MM.1S (cell line): ENCODE measurements at regions not wholly inside any gene's neighbourhood (a gene's known extent, or its start where the extent isn't known, plus 50 kb on each side); places are given as distances from the start of the nearest gene placed in this dataset.
"Not testable (repeated sequence)": the region's sequence is repeated elsewhere in the genome, so short reads cannot be mapped to it uniquely, and the experiment has no call there.

ENCODE experiments used
- DNase-seq: peaks from one replicate; pipeline ENCODE4 v3.0.0-alpha.2; 2015
- H2AFZ ChIP-seq: fragments of 300-600 bp; sonication (generic); 2 replicates; pipeline ENCODE4 v1.6.0; 2016; ENCODE audit warnings: antibody characterized with exemption, low read length
- H3F3A ChIP-seq: fragments of 300-600 bp; sonication (generic); 2 replicates; pipeline ENCODE4 v1.6.1; 2016; ENCODE audit warnings: mild to moderate bottlenecking, antibody characterized with exemption, low read length, moderate library complexity, mixed read lengths; ENCODE audit not compliant: insufficient read depth
- H3K27ac ChIP-seq: fragments of 300-600 bp; sonication (generic); 2 replicates; pipeline ENCODE4 v1.5.1; 2016; ENCODE audit warnings: mild to moderate bottlenecking, low read length
- H3K27me3 ChIP-seq: fragments of 300-600 bp; sonication (generic); replicated peaks from 2 replicates; pipeline ENCODE4 v1.6.0; 2016; ENCODE audit warnings: low read length; ENCODE audit not compliant: insufficient read depth
- H3K36me3 ChIP-seq: fragments of 300-600 bp; sonication (generic); replicated peaks from 2 replicates; pipeline ENCODE4 v1.6.1; 2016; ENCODE audit warnings: mild to moderate bottlenecking, low read length, mixed read lengths; ENCODE audit not compliant: insufficient read depth
- H3K4me1 ChIP-seq: fragments of 300-600 bp; sonication (generic); 2 replicates; pipeline ENCODE4 v1.6.1; 2016; ENCODE audit warnings: low read length, mixed read lengths
- H3K4me2 ChIP-seq: fragments of 300-600 bp; sonication (generic); 2 replicates; pipeline ENCODE4 v1.6.0; 2016; ENCODE audit warnings: low read depth, low read length
- H3K4me3 ChIP-seq: fragments of 300-600 bp; sonication (generic); 2 replicates; pipeline ENCODE4 v1.5.1; 2016; ENCODE audit warnings: low read length, mixed read lengths
- H3K79me2 ChIP-seq: fragments of 300-600 bp; sonication (generic); 2 replicates; pipeline ENCODE4 v1.6.1; 2016; ENCODE audit warnings: mixed run types, low read length, mixed read lengths
- H3K9ac ChIP-seq: fragments of 300-600 bp; sonication (generic); 2 replicates; pipeline ENCODE4 v1.6.1; 2016; ENCODE audit warnings: low read length, mixed read lengths
- H3K9me2 ChIP-seq: fragments of 300-600 bp; sonication (generic); replicated peaks from 2 replicates; pipeline ENCODE4 v1.6.1; 2016; ENCODE audit warnings: mild to moderate bottlenecking, low read length, mixed read lengths; ENCODE audit not compliant: insufficient read depth
- H3K9me3 ChIP-seq: fragments of 300-600 bp; sonication (generic); replicated peaks from 2 replicates; pipeline ENCODE4 v1.6.1; 2016; ENCODE audit warnings: mild to moderate bottlenecking, low read length, mixed read lengths; ENCODE audit not compliant: insufficient read depth
- H4K20me1 ChIP-seq: fragments of 300-600 bp; sonication (generic); 2 replicates; pipeline ENCODE4 v1.6.1; 2016; ENCODE audit warnings: mild to moderate bottlenecking, low read length, moderate library complexity, mixed read lengths; ENCODE audit not compliant: insufficient read depth
- CTCF ChIP-seq: fragments of 300-600 bp; sonication (generic); IDR thresholded peaks from 2 replicates; pipeline ENCODE4 v1.5.1; 2016; ENCODE audit warnings: antibody characterized with exemption, low read length, mixed read lengths
- EZH2 ChIP-seq: fragments of 300-600 bp; sonication (generic); optimal IDR thresholded peaks from 2 replicates; pipeline ENCODE3; 2017; ENCODE audit warnings: low read depth, mild to moderate bottlenecking, antibody characterized with exemption, low read length, mixed read lengths
- EZH2phosphoT487 ChIP-seq: fragments of 300-600 bp; sonication (generic); IDR thresholded peaks from 2 replicates; pipeline ENCODE4 v1.6.1; 2018; ENCODE audit warnings: antibody characterized with exemption, low read length

- Histone ChIP-seq H3K4me3 (no peak overlapping the region), H3K4me1 (no peaks in the 10 kb centered on the region)
- no peak for DNase-seq
Measured at GRCh38 chr12:114500131-114500530, 94.2 kb upstream of the TBX5 start.

DNA sequence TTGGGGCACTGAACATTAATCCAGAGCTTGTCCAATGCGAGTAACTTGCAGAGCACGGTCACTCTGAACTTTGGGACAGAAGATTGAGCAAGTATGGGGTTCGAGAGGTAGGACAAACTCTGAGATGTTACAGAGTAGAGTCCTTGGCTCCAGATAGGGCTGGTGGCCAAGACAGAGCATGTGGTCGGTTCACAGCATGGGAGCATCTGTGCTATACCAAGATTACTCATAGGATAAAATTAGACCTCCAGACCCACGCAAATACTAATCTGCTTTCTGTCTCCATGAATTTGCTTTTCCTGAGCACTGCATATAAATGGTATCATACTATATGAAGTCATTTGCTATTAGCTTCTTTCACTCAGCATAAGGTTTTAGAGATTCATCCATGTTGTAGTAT is 93.4 kb upstream of the TBX5 start:
- Histone ChIP-seq H3K9me2 (no peaks in the 10 kb centered on the region), H3K27ac (no peak overlapping the region), H3K9me3 (no peaks in the 10 kb centered on the region), H3K27me3 (no peaks in the 10 kb centered on the region), H4K20me1 (no peaks in the 10 kb centered on the region), H3F3A (no peaks in the 10 kb centered on the region), H3K4me1 (no peaks in the 10 kb centered on the region), H3K4me2 (no peak overlapping the region), H3K79me2 (no peaks in the 10 kb centered on the region), H3K36me3 (no peaks in the 10 kb centered on the region), H3K4me3 (no peak overlapping the region), H3K9ac (no peak overlapping the region), H2AFZ (no peak overlapping the region)
- TF ChIP-seq EZH2phosphoT487 = no peak
- no peak for TF ChIP-seq EZH2
- TF ChIP-seq CTCF = no peak
- DNase-seq = no peak

More at GRCh38 chr12:114500131-114500530, 94.2 kb upstream of the TBX5 start:
- TF ChIP-seq EZH2phosphoT487 (no peak), EZH2 (no peak), CTCF (no peak)
- Histone ChIP-seq H3K27ac (no peak overlapping the region), H3K9me3 (no peaks in the 10 kb centered on the region), H3K27me3 (no peaks in the 10 kb centered on the region), H3K4me2 (no peak overlapping the region), H2AFZ (no peak overlapping the region), H3K36me3 (no peaks in the 10 kb centered on the region), H4K20me1 (no peaks in the 10 kb centered on the region), H3K9ac (no peak overlapping the region), H3K9me2 (no peaks in the 10 kb centered on the region), H3K79me2 (no peaks in the 10 kb centered on the region), H3F3A (no peaks in the 10 kb centered on the region)

DNA sequence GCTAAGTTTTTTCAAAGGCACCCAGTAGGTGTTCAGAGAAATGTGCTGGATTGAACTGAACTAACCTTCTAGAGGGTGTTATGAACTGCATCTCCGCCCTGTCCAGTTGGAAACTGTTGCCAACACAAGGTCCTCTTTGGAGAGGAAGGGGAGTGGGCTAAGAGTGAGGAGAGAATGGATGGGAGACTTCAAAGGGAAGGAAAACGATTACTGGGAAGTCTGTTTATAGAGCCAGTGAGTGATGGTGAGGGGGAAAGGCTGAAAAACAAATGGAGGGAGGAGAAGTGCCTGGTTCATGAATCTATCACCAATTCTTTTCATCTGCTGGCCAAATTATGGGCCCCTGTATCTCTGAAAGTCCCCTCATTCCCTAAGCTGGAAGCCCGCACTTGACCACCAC is 86.0 kb upstream of the TBX5 start:
- Histone ChIP-seq H3K9me2 (no peaks in the 10 kb centered on the region), H3K4me2 (no peak overlapping the region), H2AFZ (no peak overlapping the region), H3F3A (no peaks in the 10 kb centered on the region), H3K9me3 (no peaks in the 10 kb centered on the region), H3K27me3 (no peaks in the 10 kb centered on the region), H3K79me2 (no peaks in the 10 kb centered on the region), H4K20me1 (no peaks in the 10 kb centered on the region), H3K9ac (no peak overlapping the region), H3K4me3 (no peak overlapping the region), H3K27ac (no peak overlapping the region), H3K4me1 (no peaks in the 10 kb centered on the region), H3K36me3 (no peaks in the 10 kb centered on the region)
- TF ChIP-seq CTCF (no peak), EZH2 (no peak), EZH2phosphoT487 (no peak)
- no peak for DNase-seq

GRCh38 chr12:114484822-114485459 is 79.0 kb upstream of the TBX5 start:
- H4K20me1 ChIP-seq, H3K4me2 ChIP-seq, H3K36me3 ChIP-seq, H3K9ac ChIP-seq, H2AFZ ChIP-seq, DNase-seq, H3K9me2 ChIP-seq, H3K27ac ChIP-seq, H3K4me3 ChIP-seq, H3K4me1 ChIP-seq, H3K79me2 ChIP-seq, H3F3A ChIP-seq, H3K9me3 ChIP-seq, H3K27me3 ChIP-seq: not testable (repeated sequence)
